ENCODE measurements at regions not wholly inside any gene's neighbourhood (a gene's known extent, or its start where the extent isn't known, plus 50 kb on each side); places are given as distances from the start of the nearest gene placed in this dataset.

GRCh38 chr21:41009398-41010100 lies 158.4 kb upstream of the BACE2 start:
- Mint-ChIP-seq H3K4me1 (no peaks in the 10 kb centered on the region), H3K9me3 (peaks cover 0 to 9% (median 2%) of the 10 kb centered on the region in 7 donors), H3K36me3 (no peaks in the 10 kb centered on the region), H3K4me3 (no peak overlapping the region), H3K27me3 (ENCODE audit: low read depth in 3 of 3) (peaks cover 0 to 3% (median 0%) of the 10 kb centered on the region in 3 donors), H3K27ac (no peak overlapping the region)
- Histone ChIP-seq H3K27me3 (ENCODE audit: control insufficient read depth in 2 of 2, insufficient read depth in 2 of 2, low read length in 2 of 2) (no peaks in the 10 kb centered on the region), H2AFZ (ENCODE audit: insufficient read depth, low read depth, low read length, poor library complexity, severe bottlenecking) (no peak overlapping the region), H3K27ac (ENCODE audit: low read depth in 1 of 2, low read length in 2 of 2) (no peak overlapping the region), H3K4me1 (ENCODE audit: control insufficient read depth in 1 of 2, insufficient read depth in 2 of 2, low read length in 2 of 2) (no peaks in the 10 kb centered on the region), H3K9me3 (replicated peaks in 1 of 2; ENCODE audit: control insufficient read depth in 1 of 2, insufficient read depth in 1 of 2, low read length in 2 of 2) (no peaks in the 10 kb centered on the region), H3K9ac (ENCODE audit: insufficient read depth, low read length, poor library complexity, severe bottlenecking) (no peak overlapping the region), H3K36me3 (replicated peaks in 1 of 2; ENCODE audit: control insufficient read depth in 1 of 2, insufficient read depth in 2 of 2, low read length in 2 of 2) (no peaks in the 10 kb centered on the region), H3K4me2 (replicated peaks; ENCODE audit: extremely low read depth, low read length, poor library complexity, severe bottlenecking) (no peak overlapping the region), H3K79me2 (ENCODE audit: insufficient read depth, low read length) (no peaks in the 10 kb centered on the region), H3K4me3 (replicated peaks in 1 of 3; ENCODE audit: low read depth in 2 of 3, low read length in 3 of 3) (no peak overlapping the region), H4K20me1 (ENCODE audit: insufficient read depth, low read length) (no peaks in the 10 kb centered on the region)
- WGBS (ENCODE audit: insufficient coverage): 77% methylated on average over 4 of the region's 5 CpGs
- TF ChIP-seq, protein P1, sequence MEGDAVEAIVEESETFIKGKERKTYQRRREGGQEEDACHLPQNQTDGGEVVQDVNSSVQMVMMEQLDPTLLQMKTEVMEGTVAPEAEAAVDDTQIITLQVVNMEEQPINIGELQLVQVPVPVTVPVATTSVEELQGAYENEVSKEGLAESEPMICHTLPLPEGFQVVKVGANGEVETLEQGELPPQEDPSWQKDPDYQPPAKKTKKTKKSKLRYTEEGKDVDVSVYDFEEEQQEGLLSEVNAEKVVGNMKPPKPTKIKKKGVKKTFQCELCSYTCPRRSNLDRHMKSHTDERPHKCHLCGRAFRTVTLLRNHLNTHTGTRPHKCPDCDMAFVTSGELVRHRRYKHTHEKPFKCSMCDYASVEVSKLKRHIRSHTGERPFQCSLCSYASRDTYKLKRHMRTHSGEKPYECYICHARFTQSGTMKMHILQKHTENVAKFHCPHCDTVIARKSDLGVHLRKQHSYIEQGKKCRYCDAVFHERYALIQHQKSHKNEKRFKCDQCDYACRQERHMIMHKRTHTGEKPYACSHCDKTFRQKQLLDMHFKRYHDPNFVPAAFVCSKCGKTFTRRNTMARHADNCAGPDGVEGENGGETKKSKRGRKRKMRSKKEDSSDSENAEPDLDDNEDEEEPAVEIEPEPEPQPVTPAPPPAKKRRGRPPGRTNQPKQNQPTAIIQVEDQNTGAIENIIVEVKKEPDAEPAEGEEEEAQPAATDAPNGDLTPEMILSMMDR (IDR thresholded peaks at IDR 0.05): no peak
- intact Hi-C loops (cut with micrococcal nuclease): no loop called here
- DNase-seq: no peak

- Mint-ChIP-seq H3K4me1 (no peaks in the 10 kb centered on the region), H3K36me3 (no peaks in the 10 kb centered on the region), H3K27me3 (ENCODE audit: low read depth in 3 of 3) (no peaks in the 10 kb centered on the region), H3K4me3 (no peak overlapping the region), H3K9me3 (peaks cover 0 to 9% (median 1%) of the 10 kb centered on the region in 7 donors), H3K27ac (no peak overlapping the region)
- WGBS (ENCODE audit: insufficient coverage): no CpG with 5 or more reads among the region's 6 CpGs
- Histone ChIP-seq H4K20me1 (ENCODE audit: insufficient read depth, low read length) (no peaks in the 10 kb centered on the region), H3K9ac (ENCODE audit: insufficient read depth, low read length, poor library complexity, severe bottlenecking) (no peak overlapping the region), H3K36me3 (replicated peaks in 1 of 2; ENCODE audit: control insufficient read depth in 1 of 2, insufficient read depth in 2 of 2, low read length in 2 of 2) (no peaks in the 10 kb centered on the region), H3K27me3 (ENCODE audit: control insufficient read depth in 2 of 2, insufficient read depth in 2 of 2, low read length in 2 of 2) (no peaks in the 10 kb centered on the region), H3K9me3 (replicated peaks in 1 of 2; ENCODE audit: control insufficient read depth in 1 of 2, insufficient read depth in 1 of 2, low read length in 2 of 2) (no peaks in the 10 kb centered on the region), H3K4me1 (ENCODE audit: control insufficient read depth in 1 of 2, insufficient read depth in 2 of 2, low read length in 2 of 2) (no peaks in the 10 kb centered on the region), H3K4me2 (replicated peaks; ENCODE audit: extremely low read depth, low read length, poor library complexity, severe bottlenecking) (no peak overlapping the region), H3K79me2 (ENCODE audit: insufficient read depth, low read length) (no peaks in the 10 kb centered on the region), H3K27ac (ENCODE audit: low read depth in 1 of 2, low read length in 2 of 2) (no peak overlapping the region), H2AFZ (ENCODE audit: insufficient read depth, low read depth, low read length, poor library complexity, severe bottlenecking) (no peak overlapping the region), H3K4me3 (replicated peaks in 1 of 3; ENCODE audit: low read depth in 2 of 3, low read length in 3 of 3) (no peak overlapping the region)
- intact Hi-C loops (cut with micrococcal nuclease): no loop called here
- no peak for DNase-seq
- TF ChIP-seq, protein P1 (IDR thresholded peaks at IDR 0.05): no peak
These were observed 157.9 kb upstream of the BACE2 start for GRCh38 chr21:41010101-41010435.
